OCI-LY3 (cell line): ENCODE measurements at regions not wholly inside any gene's neighbourhood (a gene's known extent, or its start where the extent isn't known, plus 50 kb on each side); places are given as distances from the start of the nearest gene placed in this dataset.
"Not testable (repeated sequence)": the region's sequence is repeated elsewhere in the genome, so short reads cannot be mapped to it uniquely, and the experiment has no call there.

ENCODE experiments used
- EZH2phosphoT487 ChIP-seq: fragments of 200-600 bp; shearing (Covaris generic); IDR thresholded peaks from 2 replicates; pipeline ENCODE4 v1.6.1; 2018; ENCODE audit warnings: antibody characterized with exemption, mixed run types, low read depth
- TF ChIP-seq, protein P1 (sequence below): fragments of 200-600, 300-600 bp; sonication (generic); IDR thresholded peaks from 2 replicates; pipeline ENCODE4 v1.5.1; 2014; ENCODE audit warnings: antibody characterized with exemption, low read length, low read depth

DNA sequence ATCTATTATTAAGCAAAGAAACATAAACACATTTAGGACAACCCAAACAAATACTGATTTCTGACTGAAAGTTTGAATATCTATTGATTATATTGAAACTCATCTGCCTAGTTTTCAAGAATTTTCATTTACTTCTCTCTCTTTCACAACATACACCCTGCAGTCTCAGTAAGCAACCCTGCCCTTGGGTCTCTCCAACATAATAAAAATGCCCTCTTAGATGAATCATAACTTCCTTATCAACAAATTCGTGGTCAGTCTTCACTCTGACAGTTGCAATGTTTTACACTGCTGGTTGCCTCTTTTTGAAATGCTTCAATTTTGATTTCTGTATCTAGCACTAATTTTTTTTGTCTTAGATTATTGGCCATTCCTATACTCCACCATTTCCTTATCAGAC, 122.0 kb downstream of the DDX11 start:
- TF ChIP-seq, protein P1, sequence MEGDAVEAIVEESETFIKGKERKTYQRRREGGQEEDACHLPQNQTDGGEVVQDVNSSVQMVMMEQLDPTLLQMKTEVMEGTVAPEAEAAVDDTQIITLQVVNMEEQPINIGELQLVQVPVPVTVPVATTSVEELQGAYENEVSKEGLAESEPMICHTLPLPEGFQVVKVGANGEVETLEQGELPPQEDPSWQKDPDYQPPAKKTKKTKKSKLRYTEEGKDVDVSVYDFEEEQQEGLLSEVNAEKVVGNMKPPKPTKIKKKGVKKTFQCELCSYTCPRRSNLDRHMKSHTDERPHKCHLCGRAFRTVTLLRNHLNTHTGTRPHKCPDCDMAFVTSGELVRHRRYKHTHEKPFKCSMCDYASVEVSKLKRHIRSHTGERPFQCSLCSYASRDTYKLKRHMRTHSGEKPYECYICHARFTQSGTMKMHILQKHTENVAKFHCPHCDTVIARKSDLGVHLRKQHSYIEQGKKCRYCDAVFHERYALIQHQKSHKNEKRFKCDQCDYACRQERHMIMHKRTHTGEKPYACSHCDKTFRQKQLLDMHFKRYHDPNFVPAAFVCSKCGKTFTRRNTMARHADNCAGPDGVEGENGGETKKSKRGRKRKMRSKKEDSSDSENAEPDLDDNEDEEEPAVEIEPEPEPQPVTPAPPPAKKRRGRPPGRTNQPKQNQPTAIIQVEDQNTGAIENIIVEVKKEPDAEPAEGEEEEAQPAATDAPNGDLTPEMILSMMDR: not testable (repeated sequence)
- TF ChIP-seq EZH2phosphoT487: not testable (repeated sequence)
